HEK293 (cell line): ENCODE measurements at regions not wholly inside any gene's neighbourhood (a gene's known extent, or its start where the extent isn't known, plus 50 kb on each side); places are given as distances from the start of the nearest gene placed in this dataset.

Experiments
- CTCF ChIP-seq: fragments of 450-650 bp; formaldehyde crosslinking; IDR thresholded peaks from 2 replicates; pipeline ENCODE4 v1.5.1; 2016; ENCODE audit warnings: missing biosample characterization, missing genetic modification characterization
- PRDM2 ChIP-seq: fragments of 450-650 bp; formaldehyde crosslinking; IDR thresholded peaks from 2 replicates; pipeline ENCODE4 v1.5.1; 2016; ENCODE audit warnings: missing biosample characterization, missing genetic modification characterization, borderline replicate concordance
- REST ChIP-seq: fragments of 450-650 bp; formaldehyde crosslinking; IDR thresholded peaks from 2 replicates; pipeline ENCODE4 v1.5.1; 2016; ENCODE audit warnings: missing biosample characterization, missing genetic modification characterization
- TCF7L2 ChIP-seq: IDR thresholded peaks from 2 replicates; pipeline ENCODE4 v1.6.1; 2011; ENCODE audit warnings: low read depth, mild to moderate bottlenecking, inconsistent platforms, low read length, moderate library complexity, borderline replicate concordance
- ZNF169 ChIP-seq: fragments of 450-650 bp; formaldehyde crosslinking; IDR thresholded peaks from 2 replicates; pipeline ENCODE4 v1.5.1; 2016; ENCODE audit warnings: missing biosample characterization, missing genetic modification characterization
- ZNF248 ChIP-seq: fragments of 450-650 bp; formaldehyde crosslinking; IDR thresholded peaks from 2 replicates; pipeline ENCODE4 v1.5.1; 2017; ENCODE audit warnings: missing biosample characterization, missing genetic modification characterization
- ZNF292 ChIP-seq: fragments of 450-650 bp; formaldehyde crosslinking; IDR thresholded peaks from 2 replicates; pipeline ENCODE4 v1.5.1; 2016; ENCODE audit warnings: low read depth, missing biosample characterization, missing genetic modification characterization, borderline replicate concordance
- ZNF416 ChIP-seq: fragments of 450-650 bp; formaldehyde crosslinking; IDR thresholded peaks from 2 replicates; pipeline ENCODE4 v1.5.1; 2016; ENCODE audit warnings: missing biosample characterization, missing genetic modification characterization
- TF ChIP-seq, protein P1 (sequence below): fragments of 450-650 bp; formaldehyde crosslinking; IDR thresholded peaks from 2 replicates; pipeline ENCODE4 v1.5.1; 2016; ENCODE audit warnings: missing biosample characterization, missing genetic modification characterization

GRCh38 chr6:99002831-99003230, 55.1 kb upstream of the FBXL4 start:
- TF ChIP-seq CTCF (tag by site-specific recombination) (no peak), ZNF416 (tag by site-specific recombination) (no peak), PRDM2 (tag by site-specific recombination) (no peak), ZNF248 (tag by site-specific recombination) (no peak), TCF7L2 (no peak), ZNF169 (tag by site-specific recombination) (no peak), ZNF292 (tag by site-specific recombination) (no peak), REST (tag by site-specific recombination) (no peak)
- TF ChIP-seq, protein P1, sequence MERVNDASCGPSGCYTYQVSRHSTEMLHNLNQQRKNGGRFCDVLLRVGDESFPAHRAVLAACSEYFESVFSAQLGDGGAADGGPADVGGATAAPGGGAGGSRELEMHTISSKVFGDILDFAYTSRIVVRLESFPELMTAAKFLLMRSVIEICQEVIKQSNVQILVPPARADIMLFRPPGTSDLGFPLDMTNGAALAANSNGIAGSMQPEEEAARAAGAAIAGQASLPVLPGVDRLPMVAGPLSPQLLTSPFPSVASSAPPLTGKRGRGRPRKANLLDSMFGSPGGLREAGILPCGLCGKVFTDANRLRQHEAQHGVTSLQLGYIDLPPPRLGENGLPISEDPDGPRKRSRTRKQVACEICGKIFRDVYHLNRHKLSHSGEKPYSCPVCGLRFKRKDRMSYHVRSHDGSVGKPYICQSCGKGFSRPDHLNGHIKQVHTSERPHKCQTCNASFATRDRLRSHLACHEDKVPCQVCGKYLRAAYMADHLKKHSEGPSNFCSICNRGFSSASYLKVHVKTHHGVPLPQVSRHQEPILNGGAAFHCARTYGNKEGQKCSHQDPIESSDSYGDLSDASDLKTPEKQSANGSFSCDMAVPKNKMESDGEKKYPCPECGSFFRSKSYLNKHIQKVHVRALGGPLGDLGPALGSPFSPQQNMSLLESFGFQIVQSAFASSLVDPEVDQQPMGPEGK = no peak
